ENCODE measurements at regions not wholly inside any gene's neighbourhood (a gene's known extent, or its start where the extent isn't known, plus 50 kb on each side); places are given as distances from the start of the nearest gene placed in this dataset.

DNA sequence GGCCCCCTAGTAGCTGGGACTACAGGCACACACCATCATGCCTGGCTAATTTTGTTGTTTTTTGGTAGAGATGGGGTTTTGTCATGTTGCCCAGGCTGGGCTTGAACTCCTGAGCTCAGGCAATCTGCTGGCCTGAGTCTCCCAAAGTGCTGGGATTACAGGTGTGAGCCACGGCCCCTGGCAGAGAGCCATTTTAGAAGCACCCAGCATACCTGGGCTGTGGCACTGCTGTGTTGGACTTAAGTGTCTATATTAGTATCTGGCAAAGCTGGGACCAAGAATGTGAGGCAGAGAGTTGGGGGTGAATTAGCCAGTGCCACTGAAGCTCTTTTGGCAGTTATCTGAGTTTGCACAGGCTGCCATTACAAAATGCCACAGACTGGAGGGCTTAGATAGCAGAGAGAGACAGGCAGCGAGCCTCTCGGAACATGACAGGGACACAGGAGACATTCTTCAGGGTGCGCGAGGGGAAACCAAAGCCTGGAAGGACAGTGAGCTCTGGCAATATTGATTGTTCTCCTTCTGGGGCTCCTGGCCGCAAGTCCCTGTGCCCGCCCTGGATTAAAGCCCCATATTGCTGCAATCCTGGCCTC is 87.7 kb upstream of the ALX4 start:
- TF ChIP-seq, protein P1, sequence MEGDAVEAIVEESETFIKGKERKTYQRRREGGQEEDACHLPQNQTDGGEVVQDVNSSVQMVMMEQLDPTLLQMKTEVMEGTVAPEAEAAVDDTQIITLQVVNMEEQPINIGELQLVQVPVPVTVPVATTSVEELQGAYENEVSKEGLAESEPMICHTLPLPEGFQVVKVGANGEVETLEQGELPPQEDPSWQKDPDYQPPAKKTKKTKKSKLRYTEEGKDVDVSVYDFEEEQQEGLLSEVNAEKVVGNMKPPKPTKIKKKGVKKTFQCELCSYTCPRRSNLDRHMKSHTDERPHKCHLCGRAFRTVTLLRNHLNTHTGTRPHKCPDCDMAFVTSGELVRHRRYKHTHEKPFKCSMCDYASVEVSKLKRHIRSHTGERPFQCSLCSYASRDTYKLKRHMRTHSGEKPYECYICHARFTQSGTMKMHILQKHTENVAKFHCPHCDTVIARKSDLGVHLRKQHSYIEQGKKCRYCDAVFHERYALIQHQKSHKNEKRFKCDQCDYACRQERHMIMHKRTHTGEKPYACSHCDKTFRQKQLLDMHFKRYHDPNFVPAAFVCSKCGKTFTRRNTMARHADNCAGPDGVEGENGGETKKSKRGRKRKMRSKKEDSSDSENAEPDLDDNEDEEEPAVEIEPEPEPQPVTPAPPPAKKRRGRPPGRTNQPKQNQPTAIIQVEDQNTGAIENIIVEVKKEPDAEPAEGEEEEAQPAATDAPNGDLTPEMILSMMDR (IDR thresholded peaks at IDR 0.05; ENCODE audit: insufficient read depth, low read length), result no peak
- TF ChIP-seq, protein P2, sequence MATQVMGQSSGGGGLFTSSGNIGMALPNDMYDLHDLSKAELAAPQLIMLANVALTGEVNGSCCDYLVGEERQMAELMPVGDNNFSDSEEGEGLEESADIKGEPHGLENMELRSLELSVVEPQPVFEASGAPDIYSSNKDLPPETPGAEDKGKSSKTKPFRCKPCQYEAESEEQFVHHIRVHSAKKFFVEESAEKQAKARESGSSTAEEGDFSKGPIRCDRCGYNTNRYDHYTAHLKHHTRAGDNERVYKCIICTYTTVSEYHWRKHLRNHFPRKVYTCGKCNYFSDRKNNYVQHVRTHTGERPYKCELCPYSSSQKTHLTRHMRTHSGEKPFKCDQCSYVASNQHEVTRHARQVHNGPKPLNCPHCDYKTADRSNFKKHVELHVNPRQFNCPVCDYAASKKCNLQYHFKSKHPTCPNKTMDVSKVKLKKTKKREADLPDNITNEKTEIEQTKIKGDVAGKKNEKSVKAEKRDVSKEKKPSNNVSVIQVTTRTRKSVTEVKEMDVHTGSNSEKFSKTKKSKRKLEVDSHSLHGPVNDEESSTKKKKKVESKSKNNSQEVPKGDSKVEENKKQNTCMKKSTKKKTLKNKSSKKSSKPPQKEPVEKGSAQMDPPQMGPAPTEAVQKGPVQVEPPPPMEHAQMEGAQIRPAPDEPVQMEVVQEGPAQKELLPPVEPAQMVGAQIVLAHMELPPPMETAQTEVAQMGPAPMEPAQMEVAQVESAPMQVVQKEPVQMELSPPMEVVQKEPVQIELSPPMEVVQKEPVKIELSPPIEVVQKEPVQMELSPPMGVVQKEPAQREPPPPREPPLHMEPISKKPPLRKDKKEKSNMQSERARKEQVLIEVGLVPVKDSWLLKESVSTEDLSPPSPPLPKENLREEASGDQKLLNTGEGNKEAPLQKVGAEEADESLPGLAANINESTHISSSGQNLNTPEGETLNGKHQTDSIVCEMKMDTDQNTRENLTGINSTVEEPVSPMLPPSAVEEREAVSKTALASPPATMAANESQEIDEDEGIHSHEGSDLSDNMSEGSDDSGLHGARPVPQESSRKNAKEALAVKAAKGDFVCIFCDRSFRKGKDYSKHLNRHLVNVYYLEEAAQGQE (IDR thresholded peaks at IDR 0.05; ENCODE audit: insufficient replicate concordance, low read depth), result no peak

Data from HL-60 (cell line).